ENCODE measurements at regions not wholly inside any gene's neighbourhood (a gene's known extent, or its start where the extent isn't known, plus 50 kb on each side); places are given as distances from the start of the nearest gene placed in this dataset.
"Not testable (repeated sequence)": the region's sequence is repeated elsewhere in the genome, so short reads cannot be mapped to it uniquely, and the experiment has no call there.

DNA sequence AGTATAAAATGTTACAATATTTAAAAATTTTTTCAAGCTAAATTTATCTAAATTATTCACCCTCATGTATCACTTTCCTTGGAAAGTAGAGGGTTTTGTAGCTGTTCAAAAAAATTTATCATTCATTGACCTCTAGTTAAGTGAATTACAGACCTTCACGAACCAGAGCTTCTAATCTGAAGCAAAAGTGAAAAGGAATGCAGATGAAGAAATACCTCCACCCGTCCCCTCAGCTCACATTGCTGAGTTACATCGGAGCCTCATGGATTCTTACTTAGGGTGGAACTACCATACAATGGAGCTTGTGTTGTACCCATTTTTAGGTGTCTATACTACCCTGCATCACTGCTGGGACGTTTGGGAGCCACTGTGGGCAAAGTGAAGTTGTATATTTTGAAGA is 146.2 kb upstream of the NEDD9 start:
- ATAC-seq (ENCODE audit: poor library complexity) (no peak), DNase-seq (no peak)
- Histone ChIP-seq H3K4me3 (ENCODE audit: low read length) (no peak overlapping the region), H3K27ac (ENCODE audit: low read depth in 1 of 2, low read length in 2 of 2) (no peak overlapping the region), H3K27me3 (ENCODE audit: control insufficient read depth in 1 of 2, insufficient read depth in 2 of 2, low read length in 2 of 2) (no peaks in the 10 kb centered on the region), H3K4me1 (ENCODE audit: insufficient read depth, low read length) (peaks cover 64% of the 10 kb centered on the region), H3K9me3 (ENCODE audit: control insufficient read depth in 1 of 2, insufficient read depth in 1 of 2, low read length in 2 of 2) (peaks cover 0 to 3% of the 10 kb centered on the region in 2 experiments), H3K36me3 (ENCODE audit: insufficient read depth, low read length) (peaks cover 11% of the 10 kb centered on the region)
- H3K27me3 Mint-ChIP-seq, result no peaks in the 10 kb centered on the region
- no peak overlapping the region for H3K4me3 Mint-ChIP-seq
- peaks cover 71% of the 10 kb centered on the region for H3K36me3 Mint-ChIP-seq (ENCODE audit: low read depth)
- peaks cover 82% of the 10 kb centered on the region for H3K4me1 Mint-ChIP-seq (ENCODE audit: low read depth)
- H3K27ac Mint-ChIP-seq, result no peak overlapping the region
- ChIA-PET POLR2A (no interaction called here), CTCF (interaction anchor here (1.1 kb wide), 1 partner anchor 285 kb away, joined by 3 read pairs; the partner anchor contains the start of gene SMIM13)
- no peaks in the 10 kb centered on the region for H3K9me3 Mint-ChIP-seq
- intact Hi-C loops (cut with DNase I, micrococcal nuclease), result no loop called here
- TF ChIP-seq, protein P1, sequence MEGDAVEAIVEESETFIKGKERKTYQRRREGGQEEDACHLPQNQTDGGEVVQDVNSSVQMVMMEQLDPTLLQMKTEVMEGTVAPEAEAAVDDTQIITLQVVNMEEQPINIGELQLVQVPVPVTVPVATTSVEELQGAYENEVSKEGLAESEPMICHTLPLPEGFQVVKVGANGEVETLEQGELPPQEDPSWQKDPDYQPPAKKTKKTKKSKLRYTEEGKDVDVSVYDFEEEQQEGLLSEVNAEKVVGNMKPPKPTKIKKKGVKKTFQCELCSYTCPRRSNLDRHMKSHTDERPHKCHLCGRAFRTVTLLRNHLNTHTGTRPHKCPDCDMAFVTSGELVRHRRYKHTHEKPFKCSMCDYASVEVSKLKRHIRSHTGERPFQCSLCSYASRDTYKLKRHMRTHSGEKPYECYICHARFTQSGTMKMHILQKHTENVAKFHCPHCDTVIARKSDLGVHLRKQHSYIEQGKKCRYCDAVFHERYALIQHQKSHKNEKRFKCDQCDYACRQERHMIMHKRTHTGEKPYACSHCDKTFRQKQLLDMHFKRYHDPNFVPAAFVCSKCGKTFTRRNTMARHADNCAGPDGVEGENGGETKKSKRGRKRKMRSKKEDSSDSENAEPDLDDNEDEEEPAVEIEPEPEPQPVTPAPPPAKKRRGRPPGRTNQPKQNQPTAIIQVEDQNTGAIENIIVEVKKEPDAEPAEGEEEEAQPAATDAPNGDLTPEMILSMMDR (IDR thresholded peaks at IDR 0.05), result no peak

DNA sequence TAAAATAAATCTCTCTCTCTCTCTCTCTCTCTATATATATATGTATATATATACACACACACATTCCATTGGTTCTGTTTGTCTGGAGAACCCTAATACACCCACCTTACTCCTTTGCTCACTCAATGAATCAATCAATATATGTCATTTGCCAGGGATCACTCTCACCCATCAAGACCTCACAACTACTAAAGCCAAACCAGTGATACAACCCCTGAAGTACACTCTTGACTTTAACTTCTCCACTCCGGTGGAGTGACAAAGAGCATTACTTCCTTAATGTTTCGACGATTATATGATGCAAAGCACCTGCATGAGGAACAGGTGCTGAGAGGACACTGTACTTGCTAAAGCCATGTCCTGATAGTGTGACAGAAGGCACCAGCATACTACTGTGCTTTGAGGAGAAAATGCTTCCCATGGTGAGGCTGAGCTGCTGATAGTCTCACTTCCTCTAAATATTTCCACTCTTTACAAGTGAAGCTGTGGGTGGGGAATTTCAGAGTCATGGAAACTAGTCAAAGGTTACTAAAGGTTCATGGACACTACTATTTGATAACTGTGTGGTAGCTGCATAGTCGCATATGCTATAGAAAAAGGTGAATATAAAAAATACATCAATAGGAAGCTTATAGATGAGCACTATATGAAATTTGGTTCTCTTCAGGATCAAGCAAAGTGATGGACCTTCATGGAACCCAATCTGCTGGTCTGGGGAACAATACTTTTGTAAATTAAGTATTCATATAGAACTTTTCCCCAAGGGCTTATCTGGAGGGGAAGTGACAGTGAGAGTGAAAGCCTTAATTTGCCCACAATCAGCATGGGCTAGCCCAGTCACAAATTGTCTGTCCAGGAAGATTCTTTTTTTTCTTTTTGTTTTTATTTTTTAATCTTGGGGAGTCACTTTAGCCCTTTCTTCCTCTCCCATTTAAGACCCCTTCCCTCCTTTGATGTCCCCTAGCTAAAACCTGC is 141.9 kb upstream of the NEDD9 start:
- Histone ChIP-seq H3K27ac (ENCODE audit: low read depth in 1 of 2, low read length in 2 of 2) (no peak overlapping the region), H3K36me3 (ENCODE audit: insufficient read depth, low read length) (peaks cover 19% of the 10 kb centered on the region), H3K9me3 (ENCODE audit: control insufficient read depth in 1 of 2, insufficient read depth in 1 of 2, low read length in 2 of 2) (peaks cover 0 to 3% of the 10 kb centered on the region in 2 experiments), H3K27me3 (ENCODE audit: control insufficient read depth in 1 of 2, insufficient read depth in 2 of 2, low read length in 2 of 2) (no peaks in the 10 kb centered on the region), H3K4me3 (ENCODE audit: low read length) (no peak overlapping the region), H3K4me1 (ENCODE audit: insufficient read depth, low read length) (peaks cover 38% of the 10 kb centered on the region)
- TF ChIP-seq, protein P1 (IDR thresholded peaks at IDR 0.05), result no peak
- peaks cover 71% of the 10 kb centered on the region for H3K4me1 Mint-ChIP-seq (ENCODE audit: low read depth)
- H3K9me3 Mint-ChIP-seq, result no peaks in the 10 kb centered on the region
- no peaks in the 10 kb centered on the region for H3K27me3 Mint-ChIP-seq
- H3K36me3 Mint-ChIP-seq (ENCODE audit: low read depth), result peaks cover 74% of the 10 kb centered on the region
- CTCF ChIA-PET, result no interaction called here
- DNase-seq, result peak in 3 of 14 experiments; percentile 24 to 59 (median 50)
- intact Hi-C loops (cut with DNase I, micrococcal nuclease), result no loop called here
- no peak overlapping the region for H3K4me3 Mint-ChIP-seq
- peak; percentile 21 for ATAC-seq (ENCODE audit: poor library complexity)
- H3K27ac Mint-ChIP-seq, result peak overlapping the region; percentile 2
- POLR2A ChIA-PET, result interaction anchor here (1.7 kb wide), 1 partner anchor 8 kb away, joined by 7 read pairs; no protein-coding TSS in a partner anchor

DNA sequence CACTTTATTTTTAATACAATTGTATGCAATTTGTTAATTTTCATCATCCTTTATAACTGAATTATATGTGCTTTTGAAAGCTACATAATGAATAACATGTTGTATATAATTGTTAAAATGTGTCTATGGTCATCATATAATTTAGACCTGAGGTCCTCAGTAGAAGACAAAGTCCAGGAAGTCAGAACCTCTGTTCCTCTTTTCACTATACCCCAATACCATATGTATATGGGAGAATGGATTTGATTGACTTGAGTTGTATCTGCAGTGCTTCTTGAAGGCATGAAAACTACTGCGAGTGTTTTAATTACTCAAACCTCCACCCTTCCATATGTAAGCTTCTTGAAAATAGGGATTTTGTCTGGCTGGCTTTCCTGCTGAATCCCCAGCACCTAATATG is 140.7 kb upstream of the NEDD9 start:
- Mint-ChIP-seq H3K9me3 (no peaks in the 10 kb centered on the region), H3K27me3 (no peaks in the 10 kb centered on the region), H3K4me1 (ENCODE audit: low read depth) (peaks cover 75% of the 10 kb centered on the region), H3K4me3 (no peak overlapping the region), H3K36me3 (ENCODE audit: low read depth) (peaks cover 78% of the 10 kb centered on the region), H3K27ac (no peak overlapping the region)
- ChIA-PET CTCF (no interaction called here), POLR2A (interaction anchor here (0.6 to 1.7 kb wide), 2 partner anchors 9 to 37 kb away, joined by 3 to 7 read pairs; no protein-coding TSS in a partner anchor)
- no peaks in the 10 kb centered on the region for H3K27me3 ChIP-seq (ENCODE audit: control insufficient read depth in 1 of 2, insufficient read depth in 2 of 2, low read length in 2 of 2)
- ATAC-seq (ENCODE audit: poor library complexity), result no peak
- H3K9me3 ChIP-seq (ENCODE audit: control insufficient read depth in 1 of 2, insufficient read depth in 1 of 2, low read length in 2 of 2), result no peaks in the 10 kb centered on the region
- no peak overlapping the region for H3K4me3 ChIP-seq (ENCODE audit: low read length)
- H3K4me1 ChIP-seq (ENCODE audit: insufficient read depth, low read length), result peaks cover 30% of the 10 kb centered on the region
- intact Hi-C loops (cut with DNase I, micrococcal nuclease), result no loop called here
- H3K27ac ChIP-seq (ENCODE audit: low read depth in 1 of 2, low read length in 2 of 2), result no peak overlapping the region
- H3K36me3 ChIP-seq (ENCODE audit: insufficient read depth, low read length), result peaks cover 19% of the 10 kb centered on the region
- DNase-seq, result no peak
- TF ChIP-seq, protein P1 (IDR thresholded peaks at IDR 0.05), result no peak

DNA sequence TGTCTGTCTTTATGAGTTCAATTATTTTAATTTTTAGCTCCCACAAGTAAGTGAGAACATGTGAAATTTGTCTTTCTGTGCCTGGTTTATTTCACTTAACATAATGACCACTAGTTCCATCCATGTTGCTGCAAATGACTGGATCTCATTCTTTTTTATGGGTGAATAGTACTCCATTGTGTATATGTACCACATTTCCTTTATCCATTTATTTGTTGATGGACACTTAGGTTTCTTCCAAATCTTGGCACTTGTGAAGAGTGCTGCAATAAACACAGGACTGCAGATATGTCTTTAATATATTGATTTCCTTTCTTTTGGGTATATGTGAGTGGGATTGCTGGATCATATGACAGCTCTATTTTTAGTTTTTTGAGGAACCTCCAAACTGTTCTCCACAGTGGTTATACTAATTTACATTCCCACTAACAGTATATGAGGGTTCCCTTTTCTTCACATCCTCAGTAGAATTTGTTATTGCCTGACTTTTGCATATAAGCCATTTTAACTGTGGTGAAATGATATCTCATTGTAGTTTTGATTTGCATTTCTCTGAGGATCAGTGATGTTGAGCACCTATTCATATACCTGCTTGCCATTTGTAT is 139.8 kb upstream of the NEDD9 start:
- H3K4me3 Mint-ChIP-seq; H3K27ac ChIP-seq (ENCODE audit: low read depth in 1 of 2, low read length in 2 of 2); intact Hi-C loops (cut with DNase I, micrococcal nuclease); CTCF ChIA-PET; H3K27me3 ChIP-seq (ENCODE audit: control insufficient read depth in 1 of 2, insufficient read depth in 2 of 2, low read length in 2 of 2); H3K27ac Mint-ChIP-seq; H3K4me3 ChIP-seq (ENCODE audit: low read length); DNase-seq; ATAC-seq (ENCODE audit: poor library complexity); H3K27me3 Mint-ChIP-seq; H3K9me3 Mint-ChIP-seq; H3K9me3 ChIP-seq (ENCODE audit: control insufficient read depth in 1 of 2, insufficient read depth in 1 of 2, low read length in 2 of 2): not testable (repeated sequence)
- H3K4me1 ChIP-seq (ENCODE audit: insufficient read depth, low read length), result peaks cover 37% of the 10 kb centered on the region
- POLR2A ChIA-PET, result interaction anchor here (1.7 kb wide), 1 partner anchor 10 kb away, joined by 7 read pairs; no protein-coding TSS in a partner anchor
- peaks cover 19% of the 10 kb centered on the region for H3K36me3 ChIP-seq (ENCODE audit: insufficient read depth, low read length)
- peaks cover 71% of the 10 kb centered on the region for H3K36me3 Mint-ChIP-seq (ENCODE audit: low read depth)
- H3K4me1 Mint-ChIP-seq (ENCODE audit: low read depth), result peaks cover 77% of the 10 kb centered on the region
